ENCODE measurements at regions not wholly inside any gene's neighbourhood (a gene's known extent, or its start where the extent isn't known, plus 50 kb on each side); places are given as distances from the start of the nearest gene placed in this dataset.

- TF ChIP-seq, protein P1, sequence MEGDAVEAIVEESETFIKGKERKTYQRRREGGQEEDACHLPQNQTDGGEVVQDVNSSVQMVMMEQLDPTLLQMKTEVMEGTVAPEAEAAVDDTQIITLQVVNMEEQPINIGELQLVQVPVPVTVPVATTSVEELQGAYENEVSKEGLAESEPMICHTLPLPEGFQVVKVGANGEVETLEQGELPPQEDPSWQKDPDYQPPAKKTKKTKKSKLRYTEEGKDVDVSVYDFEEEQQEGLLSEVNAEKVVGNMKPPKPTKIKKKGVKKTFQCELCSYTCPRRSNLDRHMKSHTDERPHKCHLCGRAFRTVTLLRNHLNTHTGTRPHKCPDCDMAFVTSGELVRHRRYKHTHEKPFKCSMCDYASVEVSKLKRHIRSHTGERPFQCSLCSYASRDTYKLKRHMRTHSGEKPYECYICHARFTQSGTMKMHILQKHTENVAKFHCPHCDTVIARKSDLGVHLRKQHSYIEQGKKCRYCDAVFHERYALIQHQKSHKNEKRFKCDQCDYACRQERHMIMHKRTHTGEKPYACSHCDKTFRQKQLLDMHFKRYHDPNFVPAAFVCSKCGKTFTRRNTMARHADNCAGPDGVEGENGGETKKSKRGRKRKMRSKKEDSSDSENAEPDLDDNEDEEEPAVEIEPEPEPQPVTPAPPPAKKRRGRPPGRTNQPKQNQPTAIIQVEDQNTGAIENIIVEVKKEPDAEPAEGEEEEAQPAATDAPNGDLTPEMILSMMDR (IDR thresholded peaks at IDR 0.05; ENCODE audit: low read length) = no peak
- TF ChIP-seq EZH2phosphoT487 (IDR thresholded peaks at IDR 0.05; ENCODE audit: low read length) = no peak
Measured at GRCh38 chr10:62665771-62666170, 138.7 kb upstream of the ADO start.

Data from MM.1S (cell line).